Lower leg skin (tissue), 3 donors: ENCODE measurements at regions not wholly inside any gene's neighbourhood (a gene's known extent, or its start where the extent isn't known, plus 50 kb on each side); places are given as distances from the start of the nearest gene placed in this dataset.

ENCODE experiments used
- POLR2A ChIP-seq, 2 donors: fragments of 450-650 bp; IDR thresholded peaks; one replicate each; pipeline ENCODE4 v1.6.1; 2016 to 2017; ENCODE audit warnings: antibody characterized with exemption in 2 of 2, mild to moderate bottlenecking in 1 of 2, moderate library complexity in 1 of 2
- TF ChIP-seq, protein P1 (sequence below), 3 donors: fragments of 450-650 bp; IDR thresholded peaks; one replicate each; pipeline ENCODE4 v1.5.1; 2016; ENCODE audit warnings: antibody characterized with exemption in 3 of 3, mild to moderate bottlenecking in 3 of 3, moderate library complexity in 2 of 3

- TF ChIP-seq, protein P1, sequence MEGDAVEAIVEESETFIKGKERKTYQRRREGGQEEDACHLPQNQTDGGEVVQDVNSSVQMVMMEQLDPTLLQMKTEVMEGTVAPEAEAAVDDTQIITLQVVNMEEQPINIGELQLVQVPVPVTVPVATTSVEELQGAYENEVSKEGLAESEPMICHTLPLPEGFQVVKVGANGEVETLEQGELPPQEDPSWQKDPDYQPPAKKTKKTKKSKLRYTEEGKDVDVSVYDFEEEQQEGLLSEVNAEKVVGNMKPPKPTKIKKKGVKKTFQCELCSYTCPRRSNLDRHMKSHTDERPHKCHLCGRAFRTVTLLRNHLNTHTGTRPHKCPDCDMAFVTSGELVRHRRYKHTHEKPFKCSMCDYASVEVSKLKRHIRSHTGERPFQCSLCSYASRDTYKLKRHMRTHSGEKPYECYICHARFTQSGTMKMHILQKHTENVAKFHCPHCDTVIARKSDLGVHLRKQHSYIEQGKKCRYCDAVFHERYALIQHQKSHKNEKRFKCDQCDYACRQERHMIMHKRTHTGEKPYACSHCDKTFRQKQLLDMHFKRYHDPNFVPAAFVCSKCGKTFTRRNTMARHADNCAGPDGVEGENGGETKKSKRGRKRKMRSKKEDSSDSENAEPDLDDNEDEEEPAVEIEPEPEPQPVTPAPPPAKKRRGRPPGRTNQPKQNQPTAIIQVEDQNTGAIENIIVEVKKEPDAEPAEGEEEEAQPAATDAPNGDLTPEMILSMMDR (IDR thresholded peaks at IDR 0.05) = no peak
- no peak for TF ChIP-seq POLR2A (IDR thresholded peaks at IDR 0.05)
These were observed 173.1 kb upstream of the API5 start for GRCh38 chr11:43138621-43139140.
